ENCODE measurements at regions not wholly inside any gene's neighbourhood (a gene's known extent, or its start where the extent isn't known, plus 50 kb on each side); places are given as distances from the start of the nearest gene placed in this dataset.

GRCh38 chr13:56271686-56272085 is 869.0 kb upstream of the PRR20A start:
- TF ChIP-seq CTCF (IDR thresholded peaks at IDR 0.05) (no peak), POLR2A (IDR thresholded peaks at IDR 0.05) (no peak), EP300 (IDR thresholded peaks at IDR 0.05) (no peak)

All from tibial nerve (tissue), 4 donors.